ENCODE measurements at regions not wholly inside any gene's neighbourhood (a gene's known extent, or its start where the extent isn't known, plus 50 kb on each side); places are given as distances from the start of the nearest gene placed in this dataset.

GRCh38 chr21:21957490-21957889, 959.3 kb downstream of the NCAM2 start:
- no peak for TF ChIP-seq CTCF (conservative IDR thresholded peaks at IDR 0.05 in 1 of 2, IDR thresholded peaks at IDR 0.05 in 1 of 2; ENCODE audit: extremely low read depth in 1 of 2, insufficient read depth in 1 of 2, low read depth in 1 of 2, low read length in 2 of 2)
- TF ChIP-seq EZH2 (IDR thresholded peaks at IDR 0.05; ENCODE audit: borderline replicate concordance, low read length): no peak

Data from mammary epithelial cell (primary cell).